AG20443 (cell line): ENCODE measurements at regions not wholly inside any gene's neighbourhood (a gene's known extent, or its start where the extent isn't known, plus 50 kb on each side); places are given as distances from the start of the nearest gene placed in this dataset.
"Not testable (repeated sequence)": the region's sequence is repeated elsewhere in the genome, so short reads cannot be mapped to it uniquely, and the experiment has no call there.

ENCODE experiments used
- DNase-seq: peaks from one replicate; pipeline ENCODE4 v3.0.0; 2012; ENCODE audit warnings: low spot score, mixed read lengths

GRCh38 chr14:53399057-53399456, 245.9 kb upstream of the DDHD1 start:
- DNase-seq = peak; percentile 52

GRCh38 chr14:53398616-53399015, 245.5 kb upstream of the DDHD1 start:
- no peak for DNase-seq

GRCh38 chr14:53395267-53395666, 242.1 kb upstream of the DDHD1 start:
- DNase-seq = not testable (repeated sequence)

GRCh38 chr14:53391631-53392285, 238.6 kb upstream of the DDHD1 start:
- peak; percentile 58 for DNase-seq

- DNase-seq = peak; percentile 64
Observed at GRCh38 chr14:53391156-53391555, 238.0 kb upstream of the DDHD1 start.

- DNase-seq = no peak
Observed at GRCh38 chr14:53390008-53390407, 236.9 kb upstream of the DDHD1 start.

GRCh38 chr14:53389202-53389601, 236.1 kb upstream of the DDHD1 start:
- DNase-seq = peak; percentile 25

- no peak for DNase-seq
Observed at GRCh38 chr14:53386362-53386761, 233.2 kb upstream of the DDHD1 start.

GRCh38 chr14:53384536-53384935, 231.4 kb upstream of the DDHD1 start:
- no peak for DNase-seq

- DNase-seq = no peak
Observed at GRCh38 chr14:53384073-53384472, 230.9 kb upstream of the DDHD1 start.

GRCh38 chr14:53381895-53382294, 228.8 kb upstream of the DDHD1 start:
- DNase-seq = no peak

- DNase-seq = no peak
Observed at GRCh38 chr14:53380867-53381225, 227.7 kb upstream of the DDHD1 start.

GRCh38 chr14:53380052-53380866, 227.1 kb upstream of the DDHD1 start:
- no peak for DNase-seq

- DNase-seq = no peak
Observed at GRCh38 chr14:53378142-53378541, 225.0 kb upstream of the DDHD1 start.

- DNase-seq = no peak
Observed at GRCh38 chr14:53376064-53376463, 222.9 kb upstream of the DDHD1 start.

- DNase-seq = no peak
Observed at GRCh38 chr14:53375599-53375998, 222.5 kb upstream of the DDHD1 start.

GRCh38 chr14:53368711-53369201, 215.6 kb upstream of the DDHD1 start:
- DNase-seq = peak; percentile 44

GRCh38 chr14:53368066-53368465, 214.9 kb upstream of the DDHD1 start:
- no peak for DNase-seq

- DNase-seq = peak; percentile 26
Observed at GRCh38 chr14:53367644-53368026, 214.5 kb upstream of the DDHD1 start.

GRCh38 chr14:53365486-53366130, 212.5 kb upstream of the DDHD1 start:
- no peak for DNase-seq

- not testable (repeated sequence) for DNase-seq
Observed at GRCh38 chr14:53362916-53363315, 209.8 kb upstream of the DDHD1 start.

- DNase-seq = no peak
Observed at GRCh38 chr14:53360829-53361228, 207.7 kb upstream of the DDHD1 start.

- DNase-seq = no peak
Observed at GRCh38 chr14:53358166-53358565, 205.0 kb upstream of the DDHD1 start.
